ENCODE measurements at regions not wholly inside any gene's neighbourhood (a gene's known extent, or its start where the extent isn't known, plus 50 kb on each side); places are given as distances from the start of the nearest gene placed in this dataset.
"Not testable (repeated sequence)": the region's sequence is repeated elsewhere in the genome, so short reads cannot be mapped to it uniquely, and the experiment has no call there.

- DNase-seq = no peak
Measured at GRCh38 chr18:77373730-77374445, 124.2 kb downstream of the GALR1 start.

DNA sequence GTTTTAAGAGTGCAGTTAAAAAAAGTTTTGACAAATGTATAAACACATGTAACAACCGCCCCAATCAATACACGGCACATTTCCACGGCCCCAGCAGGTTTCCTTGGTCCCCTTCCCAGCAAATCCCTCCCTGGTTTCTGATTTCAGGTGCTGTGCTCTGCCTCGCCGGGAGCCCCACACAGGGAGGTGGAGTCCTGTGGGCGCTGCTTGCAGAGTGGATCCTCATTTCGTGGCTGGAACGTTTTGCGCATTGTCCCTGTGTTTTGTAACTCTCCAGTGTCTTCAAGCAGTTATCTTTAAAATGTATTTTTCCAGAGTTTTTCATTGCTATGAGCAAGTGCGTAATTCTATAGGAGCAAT lies 124.8 kb downstream of the GALR1 start:
- no peak for DNase-seq

DNA sequence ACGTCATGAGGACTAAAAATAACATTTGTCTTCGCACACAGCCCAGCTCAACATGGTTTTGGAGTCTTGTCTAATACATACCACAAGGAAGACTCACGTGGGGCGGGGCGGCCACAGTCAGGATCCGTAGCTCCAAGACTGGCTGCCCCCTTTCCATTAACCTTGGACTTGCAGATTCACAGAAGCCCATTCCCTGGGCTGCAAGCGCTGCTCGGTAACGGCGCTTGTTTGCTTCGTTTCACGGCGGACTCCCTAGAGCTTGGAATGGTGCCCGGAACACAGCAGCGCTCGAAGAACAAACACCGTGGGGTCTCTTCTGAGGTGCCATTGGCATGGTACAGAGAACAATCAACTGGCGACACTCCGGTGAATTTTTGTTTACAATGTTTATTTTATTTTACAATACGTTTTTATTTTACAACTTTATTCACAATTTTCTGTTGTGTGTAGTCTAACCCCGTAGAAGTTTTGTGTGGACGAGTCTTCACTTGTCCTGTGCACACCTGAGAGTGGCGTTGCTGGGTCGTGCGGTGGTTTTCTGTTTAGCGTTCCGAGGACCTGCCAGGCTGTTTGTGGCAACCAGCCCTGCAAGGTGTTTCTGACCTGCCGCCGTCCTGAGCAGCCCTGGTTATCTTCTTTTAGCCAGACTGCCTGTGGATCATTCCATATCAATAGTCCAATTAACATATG lies 126.5 kb downstream of the GALR1 start:
- DNase-seq = no peak

GRCh38 chr18:77376733-77377094 lies 127.1 kb downstream of the GALR1 start:
- DNase-seq = no peak

DNA sequence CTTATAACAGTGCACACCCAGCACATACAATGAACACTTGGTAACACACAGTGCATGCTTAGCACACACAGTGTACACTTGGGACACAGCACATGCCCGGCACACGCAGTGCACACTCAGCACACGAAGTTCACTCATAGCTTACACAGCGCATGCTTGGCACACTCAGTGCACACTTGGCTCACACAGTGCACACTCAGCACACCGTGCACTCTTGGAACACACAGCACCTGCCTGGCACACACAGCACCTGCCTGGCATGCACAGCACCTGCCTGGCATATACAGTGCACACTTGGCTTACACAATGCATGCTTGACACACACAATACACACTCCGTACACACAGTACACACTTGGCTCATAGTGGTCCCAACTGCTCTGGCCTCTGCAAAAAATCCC lies 128.2 kb downstream of the GALR1 start:
- DNase-seq = no peak

DNA sequence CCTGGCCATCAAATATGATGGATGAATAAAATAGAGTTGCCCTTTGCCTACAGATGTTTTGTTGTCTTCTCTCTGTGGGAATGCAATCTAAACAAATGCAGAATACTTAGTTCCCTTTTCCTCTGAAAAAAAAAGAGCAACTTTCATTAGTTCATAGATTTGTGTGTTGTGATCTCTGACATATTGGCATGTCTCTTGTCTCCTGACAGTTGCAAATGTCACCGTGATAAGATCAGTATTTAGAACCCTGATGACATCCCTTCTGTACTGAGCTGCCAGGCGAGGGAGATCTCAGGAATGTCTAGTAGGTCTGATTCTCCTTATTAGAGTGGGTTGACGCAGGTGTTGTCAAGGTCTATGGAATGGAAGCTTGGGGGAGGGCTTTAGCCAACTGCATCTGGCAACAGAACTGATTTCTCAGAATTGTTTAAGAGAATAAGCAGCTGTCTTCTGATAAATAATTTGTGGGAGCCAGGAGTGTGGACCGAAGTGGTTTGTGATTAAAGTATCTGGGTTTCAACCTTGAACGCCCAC lies 130.4 kb downstream of the GALR1 start:
- no peak for DNase-seq

GRCh38 chr18:77380695-77381094 lies 131.0 kb downstream of the GALR1 start:
- no peak for DNase-seq

- no peak for DNase-seq
Measured at GRCh38 chr18:77392321-77392720, 142.7 kb downstream of the GALR1 start.

DNA sequence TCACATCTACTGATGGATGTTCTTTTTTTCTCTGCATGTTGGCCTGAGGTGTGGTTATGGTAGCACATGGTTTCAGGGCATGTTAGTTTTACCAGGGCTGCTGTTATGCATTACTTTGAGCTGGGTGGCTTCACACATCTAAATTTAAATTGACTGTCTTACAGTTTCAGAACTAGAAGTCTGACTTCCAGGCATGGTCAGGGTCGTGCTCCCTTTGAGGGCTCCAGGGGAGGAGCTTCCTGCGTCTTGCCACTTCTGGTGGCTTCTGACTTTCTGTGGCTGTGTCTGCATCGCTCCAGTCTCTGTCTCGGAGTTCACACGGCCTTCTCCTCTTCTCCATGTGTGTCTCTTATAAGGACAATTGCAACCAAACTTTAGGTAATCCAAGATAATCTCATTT lies 143.9 kb downstream of the GALR1 start:
- DNase-seq = no peak

GRCh38 chr18:77395953-77396352 lies 146.3 kb downstream of the GALR1 start:
- no peak for DNase-seq

GRCh38 chr18:77397056-77397455 lies 147.4 kb downstream of the GALR1 start:
- DNase-seq = no peak

DNA sequence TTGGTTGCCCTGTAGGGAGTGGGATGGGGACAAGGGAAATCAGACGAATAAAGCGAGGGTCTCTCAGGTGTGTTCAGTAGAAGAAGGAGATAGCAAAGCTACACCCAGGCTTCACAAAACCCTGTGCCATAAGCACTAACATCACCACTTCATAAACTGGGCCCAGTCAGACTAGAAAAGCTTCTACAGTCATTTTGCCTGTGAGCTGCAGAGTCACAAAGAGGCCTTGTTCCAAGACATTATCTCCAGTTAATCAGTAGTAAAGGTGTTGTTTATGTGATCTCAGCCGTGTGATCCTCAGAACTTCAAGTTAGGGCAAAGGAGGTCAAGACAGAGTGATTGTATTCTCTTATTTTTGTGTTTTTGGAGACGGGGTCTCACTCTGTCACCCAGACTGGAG lies 148.0 kb downstream of the GALR1 start:
- DNase-seq = no peak

DNA sequence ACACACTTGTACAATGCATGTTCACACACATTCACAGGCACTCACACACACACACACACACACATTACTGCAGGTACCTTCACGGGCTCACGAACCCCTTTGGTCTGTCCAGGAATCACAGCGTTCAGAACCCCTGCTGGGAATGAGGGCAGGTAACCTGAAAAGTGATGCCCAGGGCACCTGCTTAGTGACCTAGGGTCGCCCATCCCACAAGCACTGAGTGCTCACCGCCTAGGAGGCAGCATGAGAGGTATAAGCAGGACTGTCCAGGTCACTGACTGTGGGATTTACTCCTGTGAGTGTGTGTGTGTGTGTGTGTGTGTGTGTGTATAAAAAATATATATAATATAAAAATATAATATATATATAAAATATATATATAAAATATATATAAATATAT lies 150.9 kb downstream of the GALR1 start:
- no peak for DNase-seq

DNA sequence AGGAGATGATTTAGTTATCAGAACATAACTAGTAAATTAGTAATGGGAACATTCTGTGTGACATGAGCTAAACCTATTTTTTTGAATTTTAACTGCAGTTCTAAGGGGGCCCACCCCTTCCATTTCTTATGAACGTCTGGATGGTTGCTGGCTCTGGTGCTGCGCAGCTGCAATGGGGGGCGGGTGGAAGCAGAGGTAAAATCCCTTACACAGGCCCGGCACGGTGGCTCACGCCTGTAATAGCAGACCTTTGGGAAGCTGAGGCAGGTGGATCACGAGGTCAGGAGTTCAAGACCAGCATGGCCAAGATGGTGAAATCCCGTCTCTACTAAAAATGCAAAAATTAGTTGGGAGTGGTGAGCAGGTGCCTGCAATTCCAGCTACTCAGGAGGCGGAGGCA lies 151.5 kb downstream of the GALR1 start:
- DNase-seq = no peak

DNA sequence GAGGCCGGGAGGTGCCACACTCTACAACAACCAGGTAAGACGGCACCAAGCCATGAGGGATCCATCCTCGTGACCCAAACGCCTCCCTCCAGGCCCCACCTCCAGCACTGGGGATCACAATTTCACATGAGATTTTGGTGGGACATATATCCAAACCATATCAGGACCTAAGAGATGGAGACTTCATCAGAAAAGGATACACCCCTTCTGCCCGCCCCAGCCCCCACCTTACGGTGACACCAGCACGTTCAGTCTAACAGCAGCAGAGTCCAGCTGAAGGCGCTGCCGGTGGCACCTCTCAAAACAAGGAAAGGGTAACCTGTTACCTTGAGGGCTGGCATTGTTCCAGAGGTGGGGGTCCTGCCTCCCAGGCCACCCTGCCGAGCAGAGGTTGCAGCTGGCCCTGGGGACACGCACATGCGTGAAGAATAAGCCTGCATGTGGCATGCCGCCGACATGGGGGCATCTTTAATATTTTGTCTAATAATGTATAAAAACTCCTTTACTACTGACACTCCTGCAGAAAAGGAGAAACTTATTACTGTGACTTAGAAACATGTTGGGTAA lies 154.4 kb downstream of the GALR1 start:
- no peak for DNase-seq

GRCh38 chr18:77405096-77405495 lies 155.4 kb downstream of the GALR1 start:
- DNase-seq = no peak

- no peak for DNase-seq
Measured at GRCh38 chr18:77407733-77408132, 158.1 kb downstream of the GALR1 start.

GRCh38 chr18:77421546-77421945 lies 171.9 kb downstream of the GALR1 start:
- not testable (repeated sequence) for DNase-seq

DNA sequence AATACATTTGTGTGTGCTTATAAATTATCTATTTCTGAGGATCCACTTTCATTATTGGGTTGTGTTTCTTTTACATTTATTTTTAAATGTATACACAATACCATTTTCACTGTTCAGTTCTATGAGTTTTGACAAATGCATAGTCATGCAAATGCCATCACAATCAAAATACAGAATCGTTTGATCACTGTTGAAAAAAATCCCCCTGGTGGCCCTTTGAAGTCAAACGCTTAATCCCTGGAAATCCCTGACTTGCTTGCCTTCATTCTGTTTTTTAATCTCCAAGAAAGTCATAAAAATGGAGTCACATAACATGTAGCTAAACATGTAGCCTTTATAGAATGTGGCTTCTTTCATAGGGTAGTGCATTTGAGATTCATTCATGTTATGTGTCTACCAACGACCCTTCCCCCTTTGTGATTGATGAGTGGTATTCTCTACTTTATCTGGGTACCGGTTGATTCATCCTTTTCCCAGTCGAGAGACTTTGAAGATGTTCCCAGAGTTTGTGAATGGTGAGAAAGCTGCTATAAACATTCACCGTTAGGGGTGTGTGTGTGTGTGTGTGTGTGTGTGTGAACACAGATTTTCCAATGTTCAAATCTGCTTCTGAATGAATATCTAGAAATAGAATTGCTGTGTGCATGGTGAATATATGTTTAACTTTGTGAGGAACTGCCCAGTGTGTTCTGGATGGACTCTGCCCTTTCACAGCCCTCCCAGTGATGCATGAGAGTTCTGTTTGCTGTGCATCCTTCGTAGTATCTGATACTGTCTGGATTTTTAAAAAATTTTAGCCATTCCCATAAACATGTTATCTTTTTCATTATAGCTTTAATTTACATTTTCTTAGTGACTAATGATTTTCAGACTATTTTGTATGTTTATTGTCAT lies 173.6 kb downstream of the GALR1 start:
- DNase-seq = no peak

DNA sequence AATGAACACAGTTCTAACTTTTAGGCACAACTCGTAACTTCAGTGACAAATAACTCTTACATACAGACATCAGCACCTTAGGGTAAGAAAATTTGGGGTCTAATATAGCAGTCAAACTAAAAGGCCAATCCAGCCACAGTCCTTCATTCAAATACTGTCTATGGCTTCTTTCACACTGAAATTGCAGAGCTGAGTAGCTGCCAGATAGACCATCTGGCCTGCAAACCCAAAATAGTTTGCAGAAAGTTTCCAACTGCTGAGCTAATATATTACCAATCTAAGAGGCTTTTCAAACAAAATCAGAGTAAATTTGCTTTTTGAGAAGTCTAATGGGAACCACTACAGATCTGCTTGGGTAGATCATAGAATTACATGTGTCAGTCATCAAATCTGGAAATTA lies 183.4 kb downstream of the GALR1 start:
- DNase-seq = no peak

DNA sequence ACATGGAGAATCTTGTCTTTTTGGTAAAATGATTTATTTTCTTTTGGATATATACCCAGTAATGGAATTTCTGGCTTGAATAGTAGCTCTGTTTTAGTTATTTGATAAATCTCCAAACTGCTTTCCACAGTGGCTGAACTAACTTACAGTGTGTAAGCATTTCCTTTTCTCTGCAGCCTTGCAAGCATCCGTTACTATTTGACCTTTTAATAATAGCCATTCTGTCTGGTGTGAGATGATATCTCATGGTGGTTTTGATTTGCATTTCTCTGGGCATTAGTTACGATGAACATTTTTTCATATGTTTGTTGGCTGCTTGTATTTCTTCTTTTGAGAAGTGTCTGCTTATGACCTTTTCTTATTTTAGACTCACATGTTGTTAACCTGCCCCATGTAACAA lies 190.2 kb downstream of the GALR1 start:
- DNase-seq = no peak

DNA sequence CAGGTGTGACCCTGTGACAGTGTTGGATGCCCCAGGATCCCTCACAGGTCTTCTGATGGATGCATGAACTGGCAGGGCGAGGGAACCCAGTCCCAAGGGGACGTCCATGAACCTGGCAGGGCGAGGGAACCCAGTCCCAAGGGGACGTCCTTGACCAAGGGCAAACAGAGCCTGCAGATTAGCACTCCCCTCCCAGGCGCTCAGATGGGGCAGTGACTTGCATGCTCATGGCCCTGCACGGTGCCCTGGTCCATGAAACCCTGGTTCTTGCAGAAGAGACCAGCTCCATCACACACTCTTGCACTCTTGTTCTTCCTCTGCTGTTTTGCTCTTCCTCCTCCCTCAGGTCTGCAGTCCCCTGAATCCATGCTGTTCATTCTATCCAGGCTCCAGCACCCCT lies 192.7 kb downstream of the GALR1 start:
- DNase-seq = no peak

- no peak for DNase-seq
Measured at GRCh38 chr18:77444385-77444784, 194.7 kb downstream of the GALR1 start.

Data from left hindlimb (tissue), 1 donor.